CD8-positive, alpha-beta memory T cell (primary cell): ENCODE measurements at regions not wholly inside any gene's neighbourhood (a gene's known extent, or its start where the extent isn't known, plus 50 kb on each side); places are given as distances from the start of the nearest gene placed in this dataset.
A peak's percentile ranks its signal among the peaks of the same experiment; 100 is the strongest.

Source experiments
- CTCF ChIA-PET: fragments of 350-600 bp; sonication (Branson Sonifier 250); formaldehyde crosslinking; loops from one replicate; lab custom pipeline; 2021; ENCODE audit warnings: antibody characterized with exemption; lab: Charles Lee
- POLR2A ChIA-PET: fragments of 350-600 bp; sonication (Branson Sonifier 250); formaldehyde crosslinking; loops from one replicate; lab custom pipeline; 2021; ENCODE audit warnings: antibody characterized with exemption; lab: Charles Lee
- DNase-seq, 5 donors: peaks; one replicate each; pipeline versions ENCODE4 v3.0.0 to v3.0.0-alpha.2; 2020 to 2022; ENCODE audit warnings: mixed read lengths in 1 of 5
- H3K27ac ChIP-seq: one replicate; pipeline ENCODE4 v1.7.0; 2013; ENCODE audit warnings: low read depth, mild to moderate bottlenecking, low read length, moderate library complexity
- H3K27me3 ChIP-seq: 2 replicates; pipeline ENCODE4 v1.7.0; 2013; ENCODE audit warnings: low read length, mild to moderate bottlenecking; ENCODE audit not compliant: insufficient read depth, poor library complexity, severe bottlenecking
- H3K36me3 ChIP-seq: 2 replicates; pipeline ENCODE4 v1.7.0; 2013; ENCODE audit warnings: mild to moderate bottlenecking, low read length, moderate library complexity; ENCODE audit not compliant: insufficient read depth
- H3K4me1 ChIP-seq: 2 replicates; pipeline ENCODE4 v1.7.0; 2013; ENCODE audit warnings: mild to moderate bottlenecking, low read length, moderate library complexity; ENCODE audit not compliant: insufficient read depth
- H3K4me3 ChIP-seq: 2 replicates; pipeline ENCODE4 v1.7.0; 2013; ENCODE audit warnings: mild to moderate bottlenecking, low read length
- H3K9me3 ChIP-seq: 2 replicates; pipeline ENCODE4 v1.7.0; 2013; ENCODE audit warnings: mild to moderate bottlenecking, low read length
- H3K27ac Mint-ChIP-seq, 8 donors: one replicate each; pipeline ENCODE4 v1.8.0; 2020 to 2021; ENCODE audit warnings: mixed read lengths in 8 of 8, mild to moderate bottlenecking in 6 of 8, inconsistent platforms in 3 of 8, moderate library complexity in 3 of 8
- H3K27me3 Mint-ChIP-seq, 2 donors: one replicate each; pipeline ENCODE4 v1.8.0; 2020 to 2021; ENCODE audit warnings: mixed read lengths in 2 of 2, mild to moderate bottlenecking in 1 of 2, moderate library complexity in 1 of 2
- H3K36me3 Mint-ChIP-seq, 3 donors: one replicate each; pipeline ENCODE4 v1.8.0; 2020 to 2021; ENCODE audit warnings: mixed read lengths in 3 of 3, inconsistent platforms in 1 of 3, mild to moderate bottlenecking in 1 of 3
- H3K4me1 Mint-ChIP-seq, 3 donors: one replicate each; pipeline ENCODE4 v1.8.0; 2020 to 2021; ENCODE audit warnings: mixed read lengths in 3 of 3, inconsistent platforms in 1 of 3, mild to moderate bottlenecking in 1 of 3
- H3K4me3 Mint-ChIP-seq, 7 donors: one replicate each; pipeline ENCODE4 v1.8.0; 2020 to 2021; ENCODE audit warnings: mixed read lengths in 7 of 7, mild to moderate bottlenecking in 6 of 7, moderate library complexity in 4 of 7, inconsistent platforms in 2 of 7
- H3K9me3 Mint-ChIP-seq, 5 donors: one replicate each; pipeline ENCODE4 v1.8.0; 2020 to 2022; ENCODE audit warnings: mixed read lengths in 5 of 5, mild to moderate bottlenecking in 3 of 5, moderate library complexity in 2 of 5, inconsistent platforms in 1 of 5

GRCh38 chr13:68390987-68391386, 1160.9 kb upstream of the PCDH9 start:
- Histone ChIP-seq H3K9me3 (no peaks in the 10 kb centered on the region), H3K4me1 (no peaks in the 10 kb centered on the region), H3K36me3 (no peaks in the 10 kb centered on the region), H3K27ac (no peak overlapping the region), H3K27me3 (no peaks in the 10 kb centered on the region), H3K4me3 (no peak overlapping the region)
- DNase-seq = no peak
- Mint-ChIP-seq H3K27ac (no peak overlapping the region), H3K36me3 (no peaks in the 10 kb centered on the region), H3K4me1 (no peaks in the 10 kb centered on the region), H3K4me3 (no peak overlapping the region), H3K9me3 (peaks cover 5 to 14% (median 12%) of the 10 kb centered on the region in 5 donors), H3K27me3 (no peaks in the 10 kb centered on the region)
- ChIA-PET POLR2A (no interaction called here), CTCF (no interaction called here)

DNA sequence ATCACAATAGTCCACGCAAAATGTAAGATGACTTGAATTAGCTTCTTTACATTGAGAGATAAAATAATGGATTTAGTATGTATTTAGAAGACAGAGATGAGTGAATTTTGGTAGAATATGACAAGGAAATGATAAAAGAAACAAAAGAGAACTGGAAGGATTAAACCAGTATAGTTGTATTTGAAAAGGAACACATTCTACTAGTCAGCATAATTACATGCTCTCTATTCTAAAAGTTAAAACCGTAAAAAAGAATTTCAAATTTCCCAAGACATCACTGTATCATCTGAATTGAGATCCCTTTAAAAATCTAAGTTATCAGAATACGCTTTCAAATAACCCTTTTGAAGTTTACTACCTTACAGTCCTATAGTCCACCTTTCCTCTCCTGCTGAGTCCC, 1156.7 kb upstream of the PCDH9 start:
- no peak overlapping the region for H3K4me3 Mint-ChIP-seq
- CTCF ChIA-PET = no interaction called here
- no peak for DNase-seq
- no peaks in the 10 kb centered on the region for H3K4me1 Mint-ChIP-seq
- no peaks in the 10 kb centered on the region for H3K27me3 ChIP-seq
- no peak overlapping the region for H3K4me3 ChIP-seq
- H3K27ac Mint-ChIP-seq = no peak overlapping the region
- H3K9me3 Mint-ChIP-seq = peaks cover 4 to 16% (median 11%) of the 10 kb centered on the region in 5 donors
- H3K27me3 Mint-ChIP-seq = no peaks in the 10 kb centered on the region
- POLR2A ChIA-PET = no interaction called here
- no peaks in the 10 kb centered on the region for H3K9me3 ChIP-seq
- H3K36me3 Mint-ChIP-seq = no peaks in the 10 kb centered on the region
- no peaks in the 10 kb centered on the region for H3K4me1 ChIP-seq
- H3K36me3 ChIP-seq = no peaks in the 10 kb centered on the region
- H3K27ac ChIP-seq = no peak overlapping the region

DNA sequence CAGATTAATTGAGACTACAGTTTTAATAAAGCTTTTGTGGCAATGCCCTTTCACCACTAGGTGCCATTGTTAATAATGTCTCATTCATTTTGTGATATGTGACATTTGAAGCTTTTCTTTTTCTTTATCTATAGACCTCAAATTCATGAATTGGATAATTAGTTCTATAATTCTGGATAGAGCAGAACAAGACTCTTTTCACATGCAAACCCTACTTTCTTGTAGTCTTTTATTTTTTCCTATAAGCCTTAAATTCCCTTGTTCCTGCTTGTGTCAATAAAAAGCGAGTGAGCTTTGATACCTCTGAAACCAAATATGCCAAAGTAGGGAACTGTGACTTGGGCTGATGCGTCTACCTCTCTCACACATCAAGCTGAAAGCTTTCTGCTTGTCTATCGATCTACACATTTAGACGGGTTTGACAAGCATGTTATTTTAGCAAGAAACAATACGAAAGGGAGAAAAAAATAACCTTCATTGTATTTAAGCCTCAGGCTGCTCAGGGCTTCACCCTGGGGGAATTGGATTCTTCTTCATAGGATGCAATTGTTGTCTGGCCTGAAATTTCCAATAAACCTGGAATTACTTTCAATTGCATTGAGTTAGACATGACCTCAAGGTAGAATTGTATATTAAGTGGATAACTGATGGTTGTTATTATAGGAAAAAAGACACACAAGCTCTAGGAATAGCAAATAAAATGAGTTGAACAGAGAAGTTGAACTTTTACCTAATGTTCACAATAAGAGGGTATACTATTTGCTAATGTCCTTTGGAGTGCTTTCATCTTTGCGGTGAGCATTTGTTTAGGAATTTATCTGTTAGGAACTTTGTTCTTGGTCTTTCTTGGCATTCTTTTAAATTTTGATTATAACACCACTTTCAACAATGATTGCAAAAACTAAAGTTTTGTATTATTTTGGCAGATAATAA, 1150.2 kb upstream of the PCDH9 start:
- Mint-ChIP-seq H3K27me3 (no peaks in the 10 kb centered on the region), H3K36me3 (no peaks in the 10 kb centered on the region), H3K4me1 (no peaks in the 10 kb centered on the region), H3K4me3 (no peak overlapping the region), H3K9me3 (peaks cover 2 to 26% (median 6%) of the 10 kb centered on the region in 5 donors), H3K27ac (no peak overlapping the region)
- H3K4me1 ChIP-seq = no peaks in the 10 kb centered on the region
- no peaks in the 10 kb centered on the region for H3K36me3 ChIP-seq
- no peaks in the 10 kb centered on the region for H3K9me3 ChIP-seq
- H3K4me3 ChIP-seq = no peak overlapping the region
- no peak overlapping the region for H3K27ac ChIP-seq
- ChIA-PET CTCF (no interaction called here), POLR2A (no interaction called here)
- no peak for DNase-seq
- H3K27me3 ChIP-seq = no peaks in the 10 kb centered on the region

DNA sequence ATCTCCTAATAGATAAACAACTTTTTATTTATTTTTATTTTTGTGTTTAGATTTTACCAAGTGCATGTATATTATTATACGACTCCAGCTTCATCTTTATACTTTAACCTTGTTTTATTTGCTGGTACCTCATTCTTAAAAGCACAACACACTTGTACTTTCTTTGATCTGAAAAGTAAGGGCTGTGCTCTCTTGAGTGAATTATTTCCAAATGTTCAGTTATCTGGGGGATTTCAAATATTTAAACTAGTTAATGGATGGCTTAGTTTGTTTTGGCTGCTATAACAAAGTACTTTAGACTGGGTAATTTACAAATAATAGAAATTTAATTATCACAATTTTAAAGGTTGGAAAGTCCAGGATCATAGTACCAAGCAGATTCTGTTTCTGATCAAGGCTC, 1148.2 kb upstream of the PCDH9 start:
- no peaks in the 10 kb centered on the region for H3K36me3 Mint-ChIP-seq
- CTCF ChIA-PET = no interaction called here

GRCh38 chr13:68375004-68375403, 1144.9 kb upstream of the PCDH9 start:
- H3K36me3 Mint-ChIP-seq = no peaks in the 10 kb centered on the region
- H3K4me1 ChIP-seq = no peaks in the 10 kb centered on the region
- no peaks in the 10 kb centered on the region for H3K9me3 ChIP-seq
- DNase-seq = no peak
- H3K27ac ChIP-seq = no peak overlapping the region
- H3K4me3 Mint-ChIP-seq = no peak overlapping the region
- H3K9me3 Mint-ChIP-seq = peaks cover 0 to 39% (median 3%) of the 10 kb centered on the region in 5 donors
- H3K27me3 Mint-ChIP-seq = no peaks in the 10 kb centered on the region
- H3K4me1 Mint-ChIP-seq = no peaks in the 10 kb centered on the region
- ChIA-PET POLR2A (no interaction called here), CTCF (no interaction called here)
- H3K27ac Mint-ChIP-seq = no peak overlapping the region
- no peaks in the 10 kb centered on the region for H3K36me3 ChIP-seq
- no peak overlapping the region for H3K4me3 ChIP-seq
- no peaks in the 10 kb centered on the region for H3K27me3 ChIP-seq

More for the DNA sequence above, 1148.2 kb upstream of the PCDH9 start:
- H3K27me3 ChIP-seq = no peaks in the 10 kb centered on the region
- no peak overlapping the region for H3K27ac Mint-ChIP-seq
- H3K9me3 ChIP-seq = no peaks in the 10 kb centered on the region
- no peaks in the 10 kb centered on the region for H3K36me3 ChIP-seq
- no peaks in the 10 kb centered on the region for H3K27me3 Mint-ChIP-seq
- POLR2A ChIA-PET = no interaction called here
- H3K4me1 ChIP-seq = no peaks in the 10 kb centered on the region
- no peak for DNase-seq
- no peak overlapping the region for H3K27ac ChIP-seq
- H3K4me1 Mint-ChIP-seq = no peaks in the 10 kb centered on the region
- H3K4me3 Mint-ChIP-seq = no peak overlapping the region
- H3K9me3 Mint-ChIP-seq = peaks cover under 1 to 30% (median 3%) of the 10 kb centered on the region in 5 donors
- H3K4me3 ChIP-seq = no peak overlapping the region

DNA sequence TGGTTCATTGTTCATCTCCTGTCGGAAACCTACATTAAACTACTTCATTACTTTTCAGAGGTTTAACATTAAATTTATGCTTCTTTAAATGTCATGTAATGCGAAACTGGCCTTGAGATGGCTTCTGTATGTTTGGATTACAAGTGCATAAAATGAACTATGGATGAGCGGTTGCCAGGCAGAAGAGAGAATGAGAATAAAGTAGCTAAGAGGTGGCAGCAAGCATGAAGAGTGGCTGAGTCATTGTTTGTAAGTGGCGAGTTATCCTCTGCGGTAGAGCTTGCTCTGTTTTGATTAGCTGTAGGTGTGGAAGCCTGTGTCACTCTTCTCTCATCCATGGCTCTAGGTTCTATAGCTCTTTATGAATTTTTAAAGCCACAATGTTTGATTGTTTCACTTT, 1139.6 kb upstream of the PCDH9 start:
- Histone ChIP-seq H3K9me3 (no peaks in the 10 kb centered on the region), H3K4me1 (no peaks in the 10 kb centered on the region), H3K27me3 (no peaks in the 10 kb centered on the region), H3K4me3 (no peak overlapping the region), H3K36me3 (no peaks in the 10 kb centered on the region), H3K27ac (no peak overlapping the region)
- Mint-ChIP-seq H3K9me3 (peaks cover 7 to 55% (median 11%) of the 10 kb centered on the region in 5 donors), H3K36me3 (no peaks in the 10 kb centered on the region), H3K4me3 (no peak overlapping the region), H3K4me1 (no peaks in the 10 kb centered on the region), H3K27me3 (no peaks in the 10 kb centered on the region), H3K27ac (peak overlapping the region in 1 of 8 donors; percentile 26)
- POLR2A ChIA-PET = no interaction called here
- CTCF ChIA-PET = no interaction called here
- DNase-seq = no peak

DNA sequence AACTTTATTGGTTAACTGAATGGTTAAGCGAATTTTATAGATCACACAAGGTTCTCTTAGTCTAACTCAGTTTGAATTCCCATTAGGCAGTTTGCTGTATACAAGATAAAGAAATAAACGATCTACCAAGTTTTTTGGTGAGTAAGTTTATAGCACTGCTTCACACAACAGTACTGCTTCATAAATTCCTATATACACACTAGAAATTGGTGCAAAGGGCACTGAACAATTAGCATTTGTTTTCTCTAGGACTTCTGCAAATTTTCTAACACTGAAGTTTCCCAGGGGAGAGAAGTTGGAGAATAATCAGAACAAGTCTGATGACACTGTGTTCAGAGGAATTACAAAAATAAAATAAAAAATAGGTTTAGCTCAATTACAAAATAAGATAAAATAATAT, 1138.8 kb upstream of the PCDH9 start:
- no peaks in the 10 kb centered on the region for H3K4me1 ChIP-seq
- H3K36me3 Mint-ChIP-seq = no peaks in the 10 kb centered on the region
- no peaks in the 10 kb centered on the region for H3K9me3 ChIP-seq
- no peak overlapping the region for H3K4me3 ChIP-seq
- no peaks in the 10 kb centered on the region for H3K27me3 Mint-ChIP-seq
- no peaks in the 10 kb centered on the region for H3K27me3 ChIP-seq
- POLR2A ChIA-PET = no interaction called here
- no peak overlapping the region for H3K27ac ChIP-seq
- H3K4me3 Mint-ChIP-seq = no peak overlapping the region
- peaks cover 7 to 57% (median 15%) of the 10 kb centered on the region in 5 donors for H3K9me3 Mint-ChIP-seq
- H3K27ac Mint-ChIP-seq = no peak overlapping the region
- no peaks in the 10 kb centered on the region for H3K36me3 ChIP-seq
- no peaks in the 10 kb centered on the region for H3K4me1 Mint-ChIP-seq
- no peak for DNase-seq
- CTCF ChIA-PET = no interaction called here

- Histone ChIP-seq H3K36me3 (no peaks in the 10 kb centered on the region), H3K4me3 (no peak overlapping the region), H3K27me3 (no peaks in the 10 kb centered on the region), H3K4me1 (no peaks in the 10 kb centered on the region), H3K27ac (no peak overlapping the region), H3K9me3 (no peaks in the 10 kb centered on the region)
- ChIA-PET CTCF (no interaction called here), POLR2A (no interaction called here)
- Mint-ChIP-seq H3K27me3 (no peaks in the 10 kb centered on the region), H3K27ac (no peak overlapping the region), H3K36me3 (no peaks in the 10 kb centered on the region), H3K4me3 (no peak overlapping the region), H3K9me3 (peaks cover 0 to 9% (median 4%) of the 10 kb centered on the region in 5 donors), H3K4me1 (no peaks in the 10 kb centered on the region)
- no peak for DNase-seq
These were observed 1129.0 kb upstream of the PCDH9 start for GRCh38 chr13:68359105-68359504.
